ENCODE measurements at regions not wholly inside any gene's neighbourhood (a gene's known extent, or its start where the extent isn't known, plus 50 kb on each side); places are given as distances from the start of the nearest gene placed in this dataset.
"Not testable (repeated sequence)": the region's sequence is repeated elsewhere in the genome, so short reads cannot be mapped to it uniquely, and the experiment has no call there.

DNA sequence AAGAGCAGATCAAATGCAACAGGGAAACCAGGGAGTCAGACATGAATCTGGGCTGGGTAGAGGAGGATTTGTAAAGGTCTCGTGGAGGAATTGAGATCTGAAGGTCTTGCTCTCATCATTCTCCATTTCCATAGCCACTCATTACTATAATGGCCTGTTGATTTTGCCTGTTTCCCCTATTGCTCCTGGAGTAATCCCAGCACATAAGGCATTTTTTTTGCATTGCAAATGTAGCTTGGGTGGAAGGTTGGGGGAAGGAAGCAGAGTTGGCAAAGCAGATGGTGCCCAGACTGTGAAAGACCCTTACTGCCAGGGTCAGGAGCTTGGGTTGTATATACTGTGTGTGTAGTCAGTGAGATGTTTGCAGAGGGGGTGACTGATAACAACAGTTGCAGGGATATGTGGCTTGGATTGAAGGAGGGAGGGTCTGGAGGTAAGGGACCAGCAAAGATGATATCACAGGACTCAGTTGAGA is 116.0 kb downstream of the TTC6 start:
- no peak for DNase-seq (ENCODE audit: low read depth)
- no peak overlapping the region for H3K4me3 ChIP-seq (ENCODE audit: low read depth, low read length)

DNA sequence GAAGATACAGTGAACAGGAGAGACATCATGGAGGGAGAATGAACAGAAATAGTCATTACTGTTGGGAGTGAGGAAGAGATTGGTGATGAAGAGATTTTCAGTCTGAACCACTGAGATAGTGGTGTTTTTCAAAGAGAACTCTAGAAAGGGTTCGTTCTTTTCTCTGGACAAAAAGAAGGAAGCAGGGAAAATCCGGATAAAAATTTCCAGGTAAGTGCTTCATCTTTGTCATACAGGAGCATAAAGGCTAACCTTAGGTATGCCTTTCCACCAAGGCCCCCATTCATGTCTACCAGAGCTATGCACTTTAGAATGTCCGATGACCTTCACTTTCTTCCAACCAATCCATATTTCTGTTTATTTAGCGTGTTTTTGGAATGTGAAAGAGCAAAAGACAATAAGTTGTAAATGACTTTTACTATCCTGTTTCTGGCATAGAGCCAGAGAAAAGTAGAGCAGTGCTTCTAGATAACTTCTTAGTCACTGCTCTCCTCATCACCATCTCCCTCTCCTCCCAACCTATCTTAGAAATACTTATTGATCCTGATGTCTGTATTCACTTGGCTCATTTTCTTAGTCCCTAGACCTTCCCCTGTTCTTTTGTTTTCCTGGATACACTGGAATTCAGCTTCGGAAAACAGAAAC is 116.5 kb downstream of the TTC6 start:
- no peak overlapping the region for H3K4me3 ChIP-seq (ENCODE audit: low read depth, low read length)
- DNase-seq (ENCODE audit: low read depth): no peak

DNA sequence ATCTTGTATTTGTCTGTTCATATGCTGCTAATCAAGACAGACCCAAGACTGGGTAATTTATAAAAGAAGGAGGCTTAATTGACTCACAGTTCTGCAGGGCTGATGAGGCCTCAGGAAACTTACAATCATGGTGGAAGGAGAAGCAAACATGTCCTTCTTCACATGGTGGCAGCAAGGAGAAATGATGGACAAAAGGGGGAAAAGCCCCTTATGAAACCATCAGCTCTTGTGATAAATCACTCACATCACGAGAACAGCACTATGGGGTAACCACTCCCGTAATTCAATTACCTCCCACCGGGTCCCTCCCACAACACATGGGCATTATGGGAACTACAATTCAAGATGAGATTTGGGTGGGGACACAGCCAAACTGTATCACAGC is 117.0 kb downstream of the TTC6 start:
- DNase-seq (ENCODE audit: low read depth); H3K4me3 ChIP-seq (ENCODE audit: low read depth, low read length): not testable (repeated sequence)

DNA sequence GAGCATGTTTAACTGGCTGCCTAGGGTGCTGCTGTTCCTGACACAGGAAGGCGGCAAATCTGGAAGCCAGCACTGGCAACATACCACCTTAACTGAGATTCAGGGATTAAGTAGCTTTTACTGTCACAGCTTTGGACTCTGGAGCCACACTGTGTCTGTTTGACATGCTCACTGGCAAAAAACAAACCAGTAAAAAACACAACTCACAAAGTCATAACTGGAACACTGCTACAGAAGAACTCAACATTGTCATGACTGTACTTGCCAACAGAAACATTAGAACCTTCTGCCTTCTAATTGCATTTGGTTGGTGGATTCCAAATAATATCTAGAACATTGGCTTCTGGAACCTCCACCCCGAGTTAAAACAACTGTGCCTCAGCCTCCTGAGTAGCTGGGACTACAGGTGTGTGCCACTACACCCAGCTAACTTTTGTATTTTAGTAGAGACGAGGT is 117.6 kb downstream of the TTC6 start:
- H3K4me3 ChIP-seq (ENCODE audit: low read depth, low read length): no peak overlapping the region
- DNase-seq (ENCODE audit: low read depth): no peak

DNA sequence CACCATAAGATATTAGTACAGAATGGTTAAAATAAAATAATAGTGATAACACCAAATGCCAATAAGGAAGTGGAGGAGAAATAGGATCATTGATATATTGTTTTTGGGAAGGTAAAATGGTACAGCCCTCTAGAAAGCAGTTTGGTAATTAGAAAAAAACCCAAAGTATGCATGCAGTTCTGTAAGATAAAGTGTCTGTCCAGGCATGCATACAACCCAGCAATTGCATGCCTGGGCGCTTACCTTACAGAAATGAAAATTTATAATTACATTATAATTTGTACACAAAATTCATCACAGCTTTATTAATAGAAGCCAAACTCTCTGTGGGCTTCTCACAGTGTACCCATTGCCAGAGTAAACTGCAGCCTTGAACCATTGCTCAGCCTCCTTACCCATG is 124.7 kb downstream of the TTC6 start:
- no peak overlapping the region for H3K4me3 ChIP-seq (ENCODE audit: low read depth, low read length)
- no peak for DNase-seq (ENCODE audit: low read depth)

DNA sequence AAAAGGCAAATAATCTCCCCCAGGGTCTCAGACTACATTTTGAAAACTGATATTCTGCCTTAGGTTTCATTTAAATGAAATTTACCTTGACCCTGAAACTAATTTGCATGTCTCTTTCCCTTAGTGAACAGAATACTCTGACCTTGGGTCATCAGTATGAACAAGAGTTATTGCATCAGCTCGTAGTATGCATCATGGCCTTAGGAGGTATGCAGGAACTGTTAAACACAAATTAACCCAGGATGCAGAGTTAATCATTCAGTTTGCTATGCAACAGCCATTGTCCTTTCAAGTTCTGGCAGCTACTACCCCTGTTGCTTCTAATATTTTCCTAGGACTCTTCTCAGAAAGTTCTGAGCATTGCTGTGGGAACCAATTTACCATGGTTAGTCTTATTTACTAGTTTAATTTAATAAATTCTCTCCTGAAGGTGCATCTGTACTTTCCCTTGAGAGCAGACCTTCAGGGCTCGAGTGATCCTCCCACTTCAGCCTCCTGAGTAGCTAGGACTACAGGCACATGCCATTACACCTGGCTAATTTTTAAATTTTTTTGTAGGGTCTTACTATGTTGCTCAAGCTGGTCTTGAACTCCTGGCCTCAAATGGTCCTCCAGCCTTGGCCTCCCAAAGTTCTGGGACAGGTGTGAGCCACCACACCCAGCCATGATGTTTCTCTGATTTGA is 126.7 kb downstream of the TTC6 start:
- no peak for DNase-seq (ENCODE audit: low read depth)
- H3K4me3 ChIP-seq (ENCODE audit: low read depth, low read length): no peak overlapping the region

DNA sequence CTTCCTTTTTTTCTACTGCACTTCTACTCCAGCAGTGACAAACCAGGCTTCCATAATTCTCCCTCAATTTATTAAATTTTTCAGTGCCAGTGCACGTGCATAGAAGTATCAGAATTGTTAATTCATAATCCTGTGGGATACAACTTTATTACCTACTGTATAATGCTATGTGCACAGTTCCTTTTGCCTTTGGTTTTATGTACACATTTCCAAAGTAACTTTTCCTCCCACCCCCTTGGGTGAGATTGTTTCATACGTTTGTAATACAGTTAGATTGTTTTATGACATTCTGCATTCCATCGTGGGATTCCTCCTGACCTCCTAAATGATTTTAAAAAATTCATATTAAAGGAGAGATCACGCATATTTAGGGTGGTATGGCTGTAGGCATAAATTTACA is 128.1 kb downstream of the TTC6 start:
- no peak overlapping the region for H3K4me3 ChIP-seq (ENCODE audit: low read depth, low read length)

DNA sequence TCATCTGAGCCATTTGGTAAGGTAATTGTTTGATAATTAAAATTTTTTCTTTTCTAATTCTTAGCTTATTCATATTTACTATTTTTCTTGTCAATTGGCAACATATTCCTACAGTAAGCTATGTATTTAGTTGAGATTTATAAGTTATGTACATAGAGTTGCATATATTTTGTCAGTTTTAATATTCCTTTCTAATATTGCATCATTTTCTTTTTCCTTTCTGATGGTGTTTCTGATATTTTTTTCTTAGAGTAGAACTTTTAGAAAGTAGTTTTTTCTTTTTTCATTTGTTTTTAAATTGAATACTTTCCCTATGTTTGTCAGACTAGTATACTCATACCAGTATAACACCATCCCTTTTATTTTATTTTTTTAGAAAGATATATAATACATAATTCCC is 131.3 kb downstream of the TTC6 start:
- no peak for DNase-seq (ENCODE audit: low read depth)
- no peak overlapping the region for H3K4me3 ChIP-seq (ENCODE audit: low read depth, low read length)

More for the DNA sequence above, 128.1 kb downstream of the TTC6 start:
- no peak for DNase-seq (ENCODE audit: low read depth)

DNA sequence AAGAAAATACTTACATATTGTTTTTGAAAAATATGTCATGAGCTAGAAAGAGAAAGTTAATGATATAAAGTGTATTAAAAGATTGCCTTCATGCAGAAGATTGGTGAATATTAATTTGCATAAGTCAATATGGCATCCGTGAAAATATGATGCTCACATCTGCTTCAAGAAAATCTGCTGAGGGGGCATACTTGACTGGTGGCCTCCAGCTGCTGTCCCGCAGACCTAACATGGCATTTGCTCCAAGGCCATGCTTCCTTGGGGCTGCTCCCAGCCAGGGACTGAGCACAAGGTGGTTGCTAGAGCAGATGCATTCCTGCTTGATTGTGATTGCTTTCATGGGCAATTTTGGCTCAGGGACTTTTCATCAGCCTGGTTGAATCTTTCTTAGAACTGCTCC is 133.8 kb downstream of the TTC6 start:
- DNase-seq (ENCODE audit: low read depth): no peak
- no peak overlapping the region for H3K4me3 ChIP-seq (ENCODE audit: low read depth, low read length)

DNA sequence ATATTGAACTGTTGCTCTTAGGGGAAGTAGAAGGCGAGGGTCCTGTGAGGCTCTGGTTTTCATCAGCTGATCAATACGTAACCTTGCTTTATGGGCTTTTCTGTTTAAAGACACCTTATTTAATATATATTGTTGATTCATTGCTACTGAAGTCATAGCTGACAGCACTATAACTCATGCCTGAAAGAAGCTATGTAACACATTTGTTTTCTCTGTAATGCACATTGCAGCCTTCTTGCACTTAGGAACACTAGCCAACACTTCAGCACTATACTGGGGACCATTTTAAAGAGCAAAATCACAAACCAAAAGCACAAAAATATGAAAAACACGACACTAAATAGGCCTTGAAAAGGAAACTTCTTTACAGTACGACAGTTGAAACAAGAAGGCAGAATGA is 135.7 kb downstream of the TTC6 start:
- DNase-seq (ENCODE audit: low read depth): no peak
- no peak overlapping the region for H3K4me3 ChIP-seq (ENCODE audit: low read depth, low read length)

DNA sequence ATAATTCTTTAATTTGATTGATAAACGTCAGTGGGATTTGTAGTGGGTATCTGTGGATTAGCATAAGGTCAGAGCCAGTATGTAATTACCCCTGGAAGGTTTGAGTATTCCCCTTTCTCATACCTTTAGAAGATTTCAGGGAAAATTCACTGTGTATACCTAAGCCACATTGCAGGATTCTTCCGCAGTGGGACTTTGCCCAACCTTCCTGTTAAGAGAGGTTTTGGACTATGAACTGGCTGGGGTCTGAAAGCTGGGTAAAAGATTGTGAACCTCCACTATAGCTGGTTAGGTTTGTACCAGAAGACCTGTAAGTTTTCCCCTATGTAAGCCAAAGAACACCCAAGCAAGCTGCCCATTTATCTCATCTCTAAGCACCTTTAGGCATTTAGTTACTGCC is 150.2 kb downstream of the TTC6 start:
- H3K4me3 ChIP-seq (ENCODE audit: low read depth, low read length): no peak overlapping the region
- no peak for DNase-seq (ENCODE audit: low read depth)

DNA sequence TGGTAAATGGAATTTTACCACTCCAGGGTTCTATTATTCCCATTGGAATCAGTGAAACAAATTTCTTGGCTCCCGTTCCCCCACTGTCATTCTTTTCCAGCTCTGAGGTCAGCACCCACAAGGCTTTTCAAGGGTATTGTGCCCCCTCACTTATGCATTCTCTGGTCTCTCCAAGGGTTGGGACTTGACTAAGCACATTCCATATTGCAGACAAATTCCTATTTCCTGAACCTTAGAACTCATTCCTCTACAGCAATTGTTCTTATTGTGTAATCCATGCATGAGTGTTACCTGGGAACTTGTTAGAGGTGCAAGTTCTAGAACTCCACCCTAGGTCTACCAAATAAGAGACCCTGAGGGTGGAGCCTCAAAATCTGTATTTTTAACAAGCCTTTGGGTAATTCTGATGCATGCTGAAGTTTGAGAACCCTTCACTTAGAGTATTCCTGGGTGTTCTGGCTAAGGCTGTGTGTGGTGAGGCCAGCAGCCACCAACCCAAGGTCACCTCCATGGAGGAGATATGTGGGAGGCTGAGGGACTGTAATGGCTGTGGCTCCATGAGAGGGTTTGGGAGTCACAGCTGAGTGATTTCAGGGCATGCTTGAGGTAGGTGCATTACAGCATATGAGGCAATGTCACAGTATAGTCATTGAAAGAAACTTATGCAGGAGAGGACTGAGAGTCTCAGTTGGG is 150.9 kb downstream of the TTC6 start:
- no peak overlapping the region for H3K4me3 ChIP-seq (ENCODE audit: low read depth, low read length)
- DNase-seq (ENCODE audit: low read depth): no peak

DNA sequence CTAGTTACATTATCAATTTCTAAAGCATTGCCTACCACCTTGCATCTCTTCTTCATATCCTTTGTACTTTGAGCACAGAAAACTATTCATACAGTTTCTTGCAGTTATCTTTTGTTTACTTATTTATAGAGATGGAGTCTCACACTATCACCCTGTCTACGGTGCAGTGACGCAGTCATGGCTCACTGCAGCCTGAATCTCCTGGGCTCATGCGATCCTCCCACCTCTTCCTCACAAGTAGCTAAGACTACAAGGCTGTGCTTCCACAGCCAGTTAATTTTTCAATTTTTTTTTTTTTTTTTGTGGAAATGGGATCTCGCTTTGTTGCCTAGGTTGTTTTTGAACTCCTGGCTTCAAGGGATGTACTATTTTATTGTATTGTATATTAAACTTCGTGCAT is 158.0 kb downstream of the TTC6 start:
- H3K4me3 ChIP-seq (ENCODE audit: low read depth, low read length): no peak overlapping the region
- no peak for DNase-seq (ENCODE audit: low read depth)

DNA sequence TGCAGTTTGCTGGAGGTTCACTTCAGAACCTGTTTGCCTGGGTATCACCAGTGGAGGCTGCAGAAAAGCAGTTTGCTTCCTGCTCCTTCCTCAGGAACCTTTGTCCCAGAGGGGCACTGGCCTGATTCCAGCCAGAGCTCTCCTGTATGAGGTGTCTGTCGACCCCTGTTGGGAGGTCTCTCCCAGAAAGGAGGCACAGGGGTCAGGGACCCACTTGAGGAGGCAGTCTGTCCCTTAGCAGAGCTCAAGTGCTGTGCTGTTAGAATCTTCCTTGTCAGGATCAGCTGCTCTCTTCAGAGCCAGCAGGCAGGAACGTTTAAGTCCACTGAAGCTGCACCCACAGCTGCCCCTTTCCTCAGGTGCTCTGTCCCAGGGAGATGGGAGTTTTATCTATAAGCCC is 164.8 kb downstream of the TTC6 start:
- DNase-seq (ENCODE audit: low read depth); H3K4me3 ChIP-seq (ENCODE audit: low read depth, low read length): not testable (repeated sequence)

DNA sequence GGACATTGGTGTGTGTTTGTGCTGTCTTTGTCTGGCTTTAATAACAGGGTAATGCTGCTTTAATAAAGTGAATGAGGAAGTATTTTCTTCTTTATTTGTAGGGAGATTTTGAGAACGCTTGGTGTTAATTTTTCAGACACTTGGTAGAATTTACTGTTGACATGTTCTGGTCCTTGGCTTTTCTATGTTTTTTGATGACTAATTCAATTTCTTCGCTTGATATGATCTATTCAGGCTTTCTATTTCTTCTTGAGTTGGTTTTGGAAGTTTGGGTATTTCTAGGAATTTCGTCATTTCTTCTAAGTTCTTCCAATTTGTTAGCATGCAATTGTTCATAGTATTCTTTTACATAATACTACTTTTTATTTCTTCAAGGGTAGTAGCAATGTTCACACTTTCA is 167.8 kb downstream of the TTC6 start:
- H3K4me3 ChIP-seq (ENCODE audit: low read depth, low read length): no peak overlapping the region
- DNase-seq (ENCODE audit: low read depth): no peak

DNA sequence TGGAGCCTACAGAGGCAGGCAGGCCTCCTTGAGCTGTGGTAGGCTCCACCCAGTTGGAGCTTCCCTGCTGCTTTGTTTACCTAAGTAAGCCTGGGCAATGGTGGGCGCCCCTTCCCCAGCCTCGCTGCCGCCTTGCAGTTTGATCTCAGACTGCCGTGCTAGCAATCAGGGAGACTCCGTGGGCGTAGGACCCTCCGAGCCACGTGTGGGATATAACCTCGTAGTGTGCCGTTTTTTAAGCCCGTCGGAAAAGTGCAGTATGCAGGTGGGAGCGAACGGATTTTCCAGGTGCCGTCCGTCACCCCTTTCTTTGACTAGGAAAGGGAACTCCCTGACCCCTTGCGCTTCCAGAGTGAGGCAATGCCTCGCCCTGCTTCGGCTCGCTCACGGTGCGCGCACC is 176.9 kb downstream of the TTC6 start:
- not testable (repeated sequence) for DNase-seq (ENCODE audit: low read depth); H3K4me3 ChIP-seq (ENCODE audit: low read depth, low read length)

DNA sequence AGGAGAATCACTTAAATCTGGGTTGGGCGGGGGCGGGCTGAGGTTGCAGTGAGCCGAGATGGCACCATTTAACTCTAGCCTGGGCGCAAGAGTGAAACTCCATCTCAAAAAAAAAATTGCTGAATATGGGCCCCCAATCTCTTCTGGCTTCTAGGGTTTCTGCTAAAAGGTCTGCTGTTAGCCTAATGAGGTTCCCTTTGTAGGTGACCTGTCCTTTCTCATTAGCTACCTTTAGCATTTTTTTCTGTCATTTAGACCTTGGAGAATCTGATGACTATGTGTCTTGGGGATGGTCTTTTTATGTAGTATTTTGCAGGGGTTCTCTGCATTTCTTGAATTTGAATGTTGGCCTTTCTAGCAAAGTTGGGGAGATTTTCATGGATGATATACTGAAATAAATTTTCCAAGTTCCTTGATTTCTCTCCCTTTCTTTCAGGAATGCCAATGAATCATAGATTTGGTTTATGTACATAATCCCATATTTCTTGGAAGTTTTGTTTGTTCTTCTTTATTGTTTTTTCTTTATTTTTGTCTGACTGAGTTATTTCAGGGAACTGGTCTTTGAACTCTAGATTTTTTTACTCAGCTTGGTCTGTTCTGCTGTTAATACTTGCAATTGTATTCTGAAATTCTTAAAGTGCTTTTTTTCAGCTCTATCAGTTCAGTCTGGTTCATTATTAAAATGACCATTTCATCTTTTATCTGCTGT is 181.5 kb downstream of the TTC6 start:
- H3K4me3 ChIP-seq (ENCODE audit: low read depth, low read length): no peak overlapping the region
- DNase-seq (ENCODE audit: low read depth): no peak

DNA sequence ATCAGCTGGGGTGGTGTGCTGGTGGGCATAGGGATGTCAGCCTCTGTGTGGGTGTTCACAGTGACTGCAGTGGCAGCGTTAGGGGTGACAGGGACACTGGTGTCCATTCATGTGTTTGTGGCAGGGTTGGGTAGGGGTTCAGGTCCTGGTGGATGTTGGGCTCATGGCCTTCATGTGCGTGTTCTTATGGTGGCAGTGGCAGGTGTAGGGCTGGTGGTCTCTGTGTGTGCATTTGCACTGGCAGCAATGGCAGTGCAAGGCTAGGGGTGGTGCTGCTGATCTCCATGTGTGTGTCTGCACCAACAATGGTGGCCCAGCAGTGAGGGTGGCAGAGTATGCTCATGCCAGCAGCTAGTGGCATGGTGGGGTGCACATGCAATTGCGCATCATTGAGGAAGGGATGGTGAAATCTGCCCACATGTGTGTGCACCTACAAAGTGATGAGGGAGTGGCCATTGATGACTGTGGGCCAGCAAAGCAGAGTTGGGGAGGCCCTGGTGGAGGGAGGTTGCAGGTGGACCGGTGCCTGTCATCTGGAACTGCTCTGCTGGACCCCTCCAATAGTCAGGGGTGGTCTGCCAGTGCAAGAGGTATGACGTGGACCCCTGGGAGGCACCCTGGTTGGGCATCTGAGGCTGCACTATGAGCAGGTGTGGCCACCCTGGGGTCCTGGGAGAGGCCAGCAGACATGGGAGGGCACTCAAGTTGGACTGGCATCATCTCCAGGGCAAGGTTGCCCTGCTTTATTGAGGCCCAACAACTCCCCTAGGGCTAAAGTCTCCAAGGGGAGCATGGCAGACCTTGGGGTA is 182.9 kb downstream of the TTC6 start:
- no peak overlapping the region for H3K4me3 ChIP-seq (ENCODE audit: low read depth, low read length)
- no peak for DNase-seq (ENCODE audit: low read depth)

DNA sequence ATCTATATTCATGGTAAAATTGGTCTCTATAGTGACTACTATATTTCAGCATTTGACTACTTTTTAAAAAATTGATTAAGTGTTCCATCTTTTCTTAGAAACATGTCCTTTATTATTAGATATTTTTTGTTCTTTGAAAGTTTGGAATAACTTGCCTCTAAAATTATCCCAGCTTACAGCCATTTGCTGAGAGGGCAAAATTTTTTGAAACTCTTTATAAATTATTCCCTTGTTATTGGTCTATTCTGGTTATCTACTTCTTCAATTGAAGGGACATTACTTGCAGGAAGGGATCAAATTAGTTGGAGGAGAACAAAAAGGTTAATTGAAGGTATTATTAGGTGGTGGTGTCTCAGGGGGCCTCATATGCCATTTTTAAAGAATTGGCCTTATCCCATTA is 184.1 kb downstream of the TTC6 start:
- DNase-seq (ENCODE audit: low read depth): no peak
- no peak overlapping the region for H3K4me3 ChIP-seq (ENCODE audit: low read depth, low read length)
